ENCODE measurements at regions not wholly inside any gene's neighbourhood (a gene's known extent, or its start where the extent isn't known, plus 50 kb on each side); places are given as distances from the start of the nearest gene placed in this dataset.

DNA sequence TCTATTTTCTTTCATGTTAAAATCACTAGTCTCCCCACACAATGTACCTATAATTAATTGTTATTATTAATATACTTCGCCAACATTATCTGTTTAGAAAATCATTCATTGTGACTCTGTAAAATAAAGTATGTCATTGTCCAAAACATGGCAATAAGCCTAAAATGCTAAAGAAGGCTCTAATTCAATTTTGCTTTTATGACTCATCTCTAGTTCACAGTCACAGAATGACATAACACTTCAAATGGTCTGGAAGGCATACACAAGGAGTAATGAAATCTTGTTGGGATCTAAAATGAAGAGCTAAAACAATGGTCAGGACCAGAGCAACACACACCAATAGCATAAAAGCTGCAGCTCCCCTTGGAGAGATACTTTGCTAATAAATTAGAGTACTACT, 505.8 kb downstream of the GPAM start:
- Histone ChIP-seq H2AFZ (ENCODE audit: control insufficient read depth, low read depth, low read length) (no peak overlapping the region), H4K20me1 (ENCODE audit: control insufficient read depth, insufficient read depth) (no peaks in the 10 kb centered on the region), H3K4me1 (ENCODE audit: control insufficient read depth, insufficient read depth, low read length) (no peaks in the 10 kb centered on the region), H3K4me2 (ENCODE audit: control insufficient read depth, insufficient read depth) (no peak overlapping the region), H3K36me3 (ENCODE audit: control insufficient read depth in 2 of 2, insufficient read depth in 2 of 2, low read length in 1 of 2) (no peaks in the 10 kb centered on the region), H3K9me3 (replicated peaks; ENCODE audit: control insufficient read depth, insufficient read depth, low read length) (no peaks in the 10 kb centered on the region), H3K79me2 (ENCODE audit: control insufficient read depth, insufficient read depth, low read length) (no peaks in the 10 kb centered on the region), H3K4me3 (no peak overlapping the region), H3K27me3 (replicated peaks in 1 of 2; ENCODE audit: control insufficient read depth in 2 of 2, insufficient read depth in 2 of 2, low read length in 1 of 2) (no peaks in the 10 kb centered on the region), H3K9ac (ENCODE audit: control insufficient read depth, insufficient read depth, low read length) (no peak overlapping the region), H3K27ac (ENCODE audit: control insufficient read depth, insufficient read depth) (no peak overlapping the region)
- TF ChIP-seq RUNX3 (IDR thresholded peaks at IDR 0.05; ENCODE audit: low read length): no peak
- no peak for TF ChIP-seq ZBED1 (IDR thresholded peaks at IDR 0.05; ENCODE audit: borderline replicate concordance)
- TF ChIP-seq CEBPB (IDR thresholded peaks at IDR 0.05; ENCODE audit: borderline replicate concordance in 1 of 2, low read depth in 2 of 2, low read length in 2 of 2): no peak
- no peak for TF ChIP-seq ZNF207 (IDR thresholded peaks at IDR 0.05; ENCODE audit: borderline replicate concordance)
- no peak for TF ChIP-seq POU2F2 (IDR thresholded peaks at IDR 0.05; ENCODE audit: borderline replicate concordance, low read depth, low read length)
- TF ChIP-seq CBFB (IDR thresholded peaks at IDR 0.05; ENCODE audit: low read depth): no peak
- WGBS (ENCODE audit: insufficient coverage, insufficient replicate concordance, low lambda C conversion rate, missing lambda C conversion rate): 36% methylated on average over 1 of the region's 1 CpG
- no TSS peak for BruUV-seq (replicated peaks)
- ATAC-seq: no peak
- ChIA-PET SMC1A (ENCODE audit: uncharacterized antibody, unreplicated experiment) (interaction anchor here (1.4 kb wide), 1 partner anchor 23 kb away, joined by 4 read pairs; no protein-coding TSS in a partner anchor), RAD21 (ENCODE audit: unreplicated experiment) (no interaction called here), POLR2A (no interaction called here), CTCF (interaction anchor here (0.7 kb wide), 1 partner anchor 159 kb away, joined by 3 read pairs; no protein-coding TSS in a partner anchor)
- DNase-seq (ENCODE audit: low read depth, low spot score): no peak
- no peak for FAIRE-seq
- intact Hi-C loops (cut with micrococcal nuclease; ENCODE audit: unreplicated experiment): no loop called here
- in situ Hi-C loops (cut with MboI): no loop called here

DNA sequence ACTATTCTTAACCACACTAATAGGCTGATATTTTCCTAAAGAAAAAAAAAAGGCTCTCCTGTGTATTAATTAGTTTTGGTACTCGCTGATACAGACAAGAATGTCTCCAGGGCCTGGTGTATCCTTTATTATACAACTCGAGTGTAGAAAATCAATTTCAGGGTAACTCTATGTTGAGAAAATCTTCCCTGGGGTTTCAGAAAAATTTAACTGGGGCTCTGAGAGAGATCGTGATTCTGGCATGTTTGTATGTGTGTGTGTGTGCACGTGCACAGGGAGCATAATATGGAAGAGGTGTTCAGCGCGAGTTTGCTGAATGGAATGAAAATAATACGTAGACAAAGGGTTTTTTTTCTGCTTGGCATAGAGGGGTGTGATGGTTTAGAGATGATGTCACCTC, 496.8 kb downstream of the GPAM start:
- BruUV-seq (replicated peaks): no TSS peak
- ChIA-PET POLR2A (no interaction called here), SMC1A (ENCODE audit: uncharacterized antibody, unreplicated experiment) (no interaction called here), RAD21 (ENCODE audit: unreplicated experiment) (no interaction called here), CTCF (no interaction called here)
- Histone ChIP-seq H3K4me3 (no peak overlapping the region), H3K9me3 (replicated peaks; ENCODE audit: control insufficient read depth, insufficient read depth, low read length) (no peaks in the 10 kb centered on the region), H4K20me1 (ENCODE audit: control insufficient read depth, insufficient read depth) (no peaks in the 10 kb centered on the region), H3K4me2 (ENCODE audit: control insufficient read depth, insufficient read depth) (no peak overlapping the region), H3K27ac (ENCODE audit: control insufficient read depth, insufficient read depth) (no peak overlapping the region), H2AFZ (ENCODE audit: control insufficient read depth, low read depth, low read length) (no peak overlapping the region), H3K27me3 (replicated peaks in 1 of 2; ENCODE audit: control insufficient read depth in 2 of 2, insufficient read depth in 2 of 2, low read length in 1 of 2) (no peaks in the 10 kb centered on the region), H3K36me3 (ENCODE audit: control insufficient read depth in 2 of 2, insufficient read depth in 2 of 2, low read length in 1 of 2) (no peaks in the 10 kb centered on the region), H3K4me1 (ENCODE audit: control insufficient read depth, insufficient read depth, low read length) (no peaks in the 10 kb centered on the region), H3K9ac (ENCODE audit: control insufficient read depth, insufficient read depth, low read length) (no peak overlapping the region), H3K79me2 (ENCODE audit: control insufficient read depth, insufficient read depth, low read length) (no peaks in the 10 kb centered on the region)
- intact Hi-C loops (cut with micrococcal nuclease; ENCODE audit: unreplicated experiment) (no loop called here), in situ Hi-C loops (cut with MboI) (no loop called here)
- TF ChIP-seq CREM (IDR thresholded peaks at IDR 0.05; ENCODE audit: low read depth): no peak
- no peak for TF ChIP-seq ZNF274 (IDR thresholded peaks at IDR 0.05; ENCODE audit: insufficient read depth, insufficient read length)
- no peak for TF ChIP-seq KDM1A (IDR thresholded peaks at IDR 0.05; ENCODE audit: borderline replicate concordance)
- TF ChIP-seq NFXL1 (IDR thresholded peaks at IDR 0.05; ENCODE audit: borderline replicate concordance): no peak
- TF ChIP-seq PML (IDR thresholded peaks at IDR 0.05; ENCODE audit: low read length): no peak
- TF ChIP-seq NRF1 (conservative IDR thresholded peaks at IDR 0.05; ENCODE audit: low read depth, low read length): no peak
- no peak for TF ChIP-seq MEF2A (IDR thresholded peaks at IDR 0.05; ENCODE audit: insufficient read depth, low read depth, low read length)
- 29% methylated on average over 7 of the region's 7 CpGs for WGBS (ENCODE audit: insufficient coverage, insufficient replicate concordance, low lambda C conversion rate, missing lambda C conversion rate)
- ATAC-seq: no peak
- no peak for FAIRE-seq
- no peak for DNase-seq (ENCODE audit: low read depth, low spot score)
